ENCODE measurements at regions not wholly inside any gene's neighbourhood (a gene's known extent, or its start where the extent isn't known, plus 50 kb on each side); places are given as distances from the start of the nearest gene placed in this dataset.

- Histone ChIP-seq H3K4me1 (no peaks in the 10 kb centered on the region), H3K27me3 (no peaks in the 10 kb centered on the region), H3K4me3 (no peak overlapping the region), H3K36me3 (no peaks in the 10 kb centered on the region), H3K9me3 (no peaks in the 10 kb centered on the region), H3K27ac (no peak overlapping the region)
- WGBS, 2 donors, result 86 to 93% methylated on average over 7 of the region's 7 CpGs
- no peak for TF ChIP-seq POLR2A (IDR thresholded peaks at IDR 0.05)
- no peak for TF ChIP-seq CTCF (IDR thresholded peaks at IDR 0.05)
- TF ChIP-seq POLR2AphosphoS5 (IDR thresholded peaks at IDR 0.05), result no peak
- TF ChIP-seq EP300 (IDR thresholded peaks at IDR 0.05), result no peak
- intact Hi-C loops (cut with DNase I), result no loop called here
- DNase-seq, result no peak
Measured at GRCh38 chr10:124186956-124187355, 93.6 kb upstream of the CHST15 start.

GRCh38 chr10:124185084-124185483 is 91.7 kb upstream of the CHST15 start:
- no peaks in the 10 kb centered on the region for H3K27me3 ChIP-seq
- 73 to 78% methylated on average over 8 of the region's 8 CpGs for WGBS, 2 donors
- DNase-seq, result no peak
- no peaks in the 10 kb centered on the region for H3K9me3 ChIP-seq
- H3K4me1 ChIP-seq, result no peaks in the 10 kb centered on the region
- H3K27ac ChIP-seq, result no peak overlapping the region
- H3K36me3 ChIP-seq, result no peaks in the 10 kb centered on the region
- intact Hi-C loops (cut with DNase I), result no loop called here
- H3K4me3 ChIP-seq, result no peak overlapping the region
- TF ChIP-seq EP300 (IDR thresholded peaks at IDR 0.05), result no peak
- no peak for TF ChIP-seq CTCF (IDR thresholded peaks at IDR 0.05)
- TF ChIP-seq POLR2A (IDR thresholded peaks at IDR 0.05), result no peak
- TF ChIP-seq POLR2AphosphoS5 (IDR thresholded peaks at IDR 0.05), result no peak

GRCh38 chr10:124184208-124184830 is 90.9 kb upstream of the CHST15 start:
- no peak overlapping the region for H3K4me3 ChIP-seq
- no peak overlapping the region for H3K27ac ChIP-seq
- no peaks in the 10 kb centered on the region for H3K27me3 ChIP-seq
- no peaks in the 10 kb centered on the region for H3K36me3 ChIP-seq
- intact Hi-C loops (cut with DNase I), result no loop called here
- no peaks in the 10 kb centered on the region for H3K9me3 ChIP-seq
- DNase-seq, result no peak
- WGBS, 2 donors, result 92 to 96% methylated on average over 3 of the region's 3 CpGs
- TF ChIP-seq EP300 (IDR thresholded peaks at IDR 0.05), result no peak
- TF ChIP-seq CTCF (IDR thresholded peaks at IDR 0.05), result no peak
- no peak for TF ChIP-seq POLR2A (IDR thresholded peaks at IDR 0.05)
- H3K4me1 ChIP-seq, result no peaks in the 10 kb centered on the region

GRCh38 chr10:124183617-124184016 is 90.2 kb upstream of the CHST15 start:
- no peak overlapping the region for H3K4me3 ChIP-seq
- no peaks in the 10 kb centered on the region for H3K27me3 ChIP-seq
- no peaks in the 10 kb centered on the region for H3K9me3 ChIP-seq
- WGBS, 2 donors, result 82 to 91% methylated on average over 7 of the region's 7 CpGs
- no peaks in the 10 kb centered on the region for H3K36me3 ChIP-seq
- no peaks in the 10 kb centered on the region for H3K4me1 ChIP-seq
- TF ChIP-seq EP300 (IDR thresholded peaks at IDR 0.05) (no peak), POLR2A (IDR thresholded peaks at IDR 0.05) (no peak), POLR2AphosphoS5 (IDR thresholded peaks at IDR 0.05) (no peak), CTCF (IDR thresholded peaks at IDR 0.05) (no peak)
- no peak for DNase-seq
- intact Hi-C loops (cut with DNase I), result no loop called here
- H3K27ac ChIP-seq, result no peak overlapping the region

GRCh38 chr10:124182088-124182541 is 88.7 kb upstream of the CHST15 start:
- H3K4me1 ChIP-seq, result no peaks in the 10 kb centered on the region
- no peaks in the 10 kb centered on the region for H3K9me3 ChIP-seq
- DNase-seq, result no peak
- H3K27me3 ChIP-seq, result no peaks in the 10 kb centered on the region
- H3K27ac ChIP-seq, result no peak overlapping the region
- 71 to 83% methylated on average over 17 of the region's 17 CpGs for WGBS, 2 donors
- intact Hi-C loops (cut with DNase I), result no loop called here
- TF ChIP-seq POLR2AphosphoS5 (IDR thresholded peaks at IDR 0.05), result no peak
- TF ChIP-seq POLR2A (IDR thresholded peaks at IDR 0.05), result no peak
- TF ChIP-seq EP300 (IDR thresholded peaks at IDR 0.05), result no peak
- no peak for TF ChIP-seq CTCF (IDR thresholded peaks at IDR 0.05)
- no peak overlapping the region for H3K4me3 ChIP-seq
- H3K36me3 ChIP-seq, result no peaks in the 10 kb centered on the region

All from sigmoid colon (tissue), 6 donors.